ENCODE measurements at regions not wholly inside any gene's neighbourhood (a gene's known extent, or its start where the extent isn't known, plus 50 kb on each side); places are given as distances from the start of the nearest gene placed in this dataset.

DNA sequence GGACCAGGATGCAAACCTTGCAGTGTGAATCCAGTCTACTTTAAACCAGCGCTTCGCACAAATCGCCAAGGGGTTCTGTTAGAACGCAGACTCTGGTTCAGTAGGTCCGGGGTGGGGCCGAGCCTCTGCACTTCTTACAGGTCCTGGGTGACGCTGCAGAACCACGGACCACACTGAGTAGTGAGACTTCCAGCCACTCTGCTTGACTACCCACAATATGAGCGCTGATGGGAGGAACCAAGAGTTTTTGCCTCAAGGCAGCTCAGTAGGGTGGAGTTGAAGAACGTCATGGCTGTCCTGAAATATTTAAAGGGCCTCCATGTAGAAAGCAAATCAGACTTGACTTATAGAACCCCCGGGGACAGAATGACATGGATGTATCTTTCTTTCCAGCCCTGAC is 138.0 kb upstream of the CRY1 start:
- TF ChIP-seq CTCF (conservative IDR thresholded peaks at IDR 0.05; ENCODE audit: low read depth, low read length) (no peak), EZH2 (IDR thresholded peaks at IDR 0.05; ENCODE audit: borderline replicate concordance, low read depth, low read length, poor library complexity, severe bottlenecking) (no peak)
